ENCODE measurements at regions not wholly inside any gene's neighbourhood (a gene's known extent, or its start where the extent isn't known, plus 50 kb on each side); places are given as distances from the start of the nearest gene placed in this dataset.

DNA sequence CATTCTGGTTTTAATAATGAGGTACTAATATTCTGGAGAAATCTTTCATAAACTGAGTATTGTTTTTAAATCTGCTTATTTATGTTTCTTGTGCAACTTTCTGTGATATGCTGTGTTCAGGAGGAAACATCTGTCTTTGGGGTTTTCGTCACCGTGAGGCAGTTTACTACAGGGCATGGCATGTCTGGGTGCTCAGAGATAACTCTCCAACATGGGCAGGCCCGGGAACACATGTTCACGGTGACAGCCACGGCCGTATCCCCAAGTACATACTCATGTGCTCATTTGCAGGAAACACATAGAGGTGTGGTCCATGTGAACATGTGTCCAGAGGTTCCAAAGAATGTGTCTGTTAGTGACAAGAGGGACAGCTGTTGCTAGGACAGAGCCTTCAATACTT is 62.1 kb upstream of the CNKSR3 start:
- no peak for TF ChIP-seq EZH2 (IDR thresholded peaks at IDR 0.05; ENCODE audit: insufficient read depth, poor library complexity, severe bottlenecking)
- no peak for TF ChIP-seq EZH2phosphoT487 (IDR thresholded peaks at IDR 0.05; ENCODE audit: insufficient read depth, low read depth)

All from GM23248 (cell line).